CD8-positive, alpha-beta memory T cell (primary cell): ENCODE measurements at regions not wholly inside any gene's neighbourhood (a gene's known extent, or its start where the extent isn't known, plus 50 kb on each side); places are given as distances from the start of the nearest gene placed in this dataset.
"Not testable (repeated sequence)": the region's sequence is repeated elsewhere in the genome, so short reads cannot be mapped to it uniquely, and the experiment has no call there.

Source experiments
- CTCF ChIA-PET: fragments of 350-600 bp; sonication (Branson Sonifier 250); formaldehyde crosslinking; loops from one replicate; lab custom pipeline; 2021; ENCODE audit warnings: antibody characterized with exemption; lab: Charles Lee
- POLR2A ChIA-PET: fragments of 350-600 bp; sonication (Branson Sonifier 250); formaldehyde crosslinking; loops from one replicate; lab custom pipeline; 2021; ENCODE audit warnings: antibody characterized with exemption; lab: Charles Lee
- DNase-seq, 5 donors: peaks; one replicate each; pipeline versions ENCODE4 v3.0.0 to v3.0.0-alpha.2; 2020 to 2022; ENCODE audit warnings: mixed read lengths in 1 of 5
- H3K27ac ChIP-seq: one replicate; pipeline ENCODE4 v1.7.0; 2013; ENCODE audit warnings: low read depth, mild to moderate bottlenecking, low read length, moderate library complexity
- H3K27me3 ChIP-seq: 2 replicates; pipeline ENCODE4 v1.7.0; 2013; ENCODE audit warnings: low read length, mild to moderate bottlenecking; ENCODE audit not compliant: insufficient read depth, poor library complexity, severe bottlenecking
- H3K36me3 ChIP-seq: 2 replicates; pipeline ENCODE4 v1.7.0; 2013; ENCODE audit warnings: mild to moderate bottlenecking, low read length, moderate library complexity; ENCODE audit not compliant: insufficient read depth
- H3K4me1 ChIP-seq: 2 replicates; pipeline ENCODE4 v1.7.0; 2013; ENCODE audit warnings: mild to moderate bottlenecking, low read length, moderate library complexity; ENCODE audit not compliant: insufficient read depth
- H3K4me3 ChIP-seq: 2 replicates; pipeline ENCODE4 v1.7.0; 2013; ENCODE audit warnings: mild to moderate bottlenecking, low read length
- H3K9me3 ChIP-seq: 2 replicates; pipeline ENCODE4 v1.7.0; 2013; ENCODE audit warnings: mild to moderate bottlenecking, low read length
- H3K27ac Mint-ChIP-seq, 8 donors: one replicate each; pipeline ENCODE4 v1.8.0; 2020 to 2021; ENCODE audit warnings: mixed read lengths in 8 of 8, mild to moderate bottlenecking in 6 of 8, inconsistent platforms in 3 of 8, moderate library complexity in 3 of 8
- H3K27me3 Mint-ChIP-seq, 2 donors: one replicate each; pipeline ENCODE4 v1.8.0; 2020 to 2021; ENCODE audit warnings: mixed read lengths in 2 of 2, mild to moderate bottlenecking in 1 of 2, moderate library complexity in 1 of 2
- H3K36me3 Mint-ChIP-seq, 3 donors: one replicate each; pipeline ENCODE4 v1.8.0; 2020 to 2021; ENCODE audit warnings: mixed read lengths in 3 of 3, inconsistent platforms in 1 of 3, mild to moderate bottlenecking in 1 of 3
- H3K4me1 Mint-ChIP-seq, 3 donors: one replicate each; pipeline ENCODE4 v1.8.0; 2020 to 2021; ENCODE audit warnings: mixed read lengths in 3 of 3, inconsistent platforms in 1 of 3, mild to moderate bottlenecking in 1 of 3
- H3K4me3 Mint-ChIP-seq, 7 donors: one replicate each; pipeline ENCODE4 v1.8.0; 2020 to 2021; ENCODE audit warnings: mixed read lengths in 7 of 7, mild to moderate bottlenecking in 6 of 7, moderate library complexity in 4 of 7, inconsistent platforms in 2 of 7
- H3K9me3 Mint-ChIP-seq, 5 donors: one replicate each; pipeline ENCODE4 v1.8.0; 2020 to 2022; ENCODE audit warnings: mixed read lengths in 5 of 5, mild to moderate bottlenecking in 3 of 5, moderate library complexity in 2 of 5, inconsistent platforms in 1 of 5

DNA sequence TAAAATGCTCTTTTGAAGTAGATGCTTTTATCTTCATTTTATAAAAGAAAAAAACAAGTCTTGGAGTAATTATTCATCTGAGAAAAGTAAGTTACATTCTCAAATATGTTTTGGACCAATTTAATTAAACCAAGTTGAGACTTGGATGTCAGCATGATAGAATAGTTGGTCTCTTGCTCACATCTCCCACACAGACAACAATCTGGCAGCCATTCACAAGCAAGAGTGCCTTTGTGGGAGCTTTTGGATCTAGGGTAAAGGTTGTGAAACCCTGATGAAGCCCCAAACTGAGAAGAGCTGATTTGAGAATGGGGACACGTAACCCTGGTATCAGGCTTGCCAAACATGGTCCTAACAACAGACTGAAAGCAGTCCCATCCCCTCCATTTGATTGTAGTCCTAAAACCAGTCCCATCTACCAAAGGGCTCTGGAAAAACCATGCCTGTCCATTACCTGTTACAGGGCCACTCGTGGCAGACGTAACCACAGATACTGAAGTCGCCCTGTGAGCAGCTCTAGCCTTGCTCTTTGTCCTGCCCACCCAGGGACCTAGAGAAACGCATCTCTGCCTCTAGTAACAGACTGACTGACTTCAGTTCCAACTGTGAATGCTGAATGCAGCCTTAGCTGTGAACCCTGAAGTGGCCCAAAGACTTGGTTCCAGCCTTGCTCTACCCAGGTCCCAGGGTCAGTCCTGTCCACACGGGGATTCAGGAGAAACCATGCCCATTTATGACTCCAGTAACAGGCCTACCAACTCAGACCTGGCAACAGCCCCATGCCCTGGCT, 145.5 kb upstream of the SYNPR start:
- Histone ChIP-seq H3K36me3 (no peaks in the 10 kb centered on the region), H3K27ac (no peak overlapping the region), H3K27me3 (no peaks in the 10 kb centered on the region), H3K4me1 (no peaks in the 10 kb centered on the region), H3K9me3 (no peaks in the 10 kb centered on the region), H3K4me3 (no peak overlapping the region)
- ChIA-PET POLR2A (no interaction called here), CTCF (no interaction called here)
- H3K27me3 Mint-ChIP-seq: no peaks in the 10 kb centered on the region
- no peaks in the 10 kb centered on the region for H3K36me3 Mint-ChIP-seq
- no peaks in the 10 kb centered on the region for H3K4me1 Mint-ChIP-seq
- H3K27ac Mint-ChIP-seq: no peak overlapping the region
- no peak for DNase-seq
- H3K4me3 Mint-ChIP-seq: no peak overlapping the region
- peaks cover 0 to 18% (median 5%) of the 10 kb centered on the region in 5 donors for H3K9me3 Mint-ChIP-seq

DNA sequence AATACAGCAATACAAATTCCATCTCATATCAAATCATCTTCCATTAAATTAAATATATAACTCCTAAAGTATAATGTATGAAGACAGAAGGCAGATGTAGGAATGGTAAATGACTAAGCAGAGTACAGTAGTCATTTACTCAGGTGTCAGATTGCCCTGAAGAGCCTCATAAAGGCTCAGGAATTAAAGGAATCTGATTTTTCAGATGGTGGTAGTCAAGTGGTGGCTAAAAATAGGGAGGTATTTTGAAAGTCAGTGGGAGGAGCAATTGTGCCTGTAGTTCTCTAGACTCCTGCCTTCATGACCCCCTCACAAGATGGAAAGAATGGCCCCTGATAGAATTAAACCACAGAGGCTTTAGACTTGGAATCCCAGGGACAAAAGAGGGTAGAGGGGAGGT, 142.7 kb upstream of the SYNPR start:
- no peaks in the 10 kb centered on the region for H3K27me3 Mint-ChIP-seq
- no peak overlapping the region for H3K27ac Mint-ChIP-seq
- Histone ChIP-seq H3K27me3 (no peaks in the 10 kb centered on the region), H3K36me3 (no peaks in the 10 kb centered on the region), H3K4me1 (no peaks in the 10 kb centered on the region), H3K4me3 (no peak overlapping the region), H3K9me3 (no peaks in the 10 kb centered on the region), H3K27ac (no peak overlapping the region)
- no peaks in the 10 kb centered on the region for H3K36me3 Mint-ChIP-seq
- peaks cover 0 to 13% (median 5%) of the 10 kb centered on the region in 5 donors for H3K9me3 Mint-ChIP-seq
- POLR2A ChIA-PET: no interaction called here
- CTCF ChIA-PET: no interaction called here
- DNase-seq: no peak
- H3K4me3 Mint-ChIP-seq: no peak overlapping the region
- no peaks in the 10 kb centered on the region for H3K4me1 Mint-ChIP-seq

DNA sequence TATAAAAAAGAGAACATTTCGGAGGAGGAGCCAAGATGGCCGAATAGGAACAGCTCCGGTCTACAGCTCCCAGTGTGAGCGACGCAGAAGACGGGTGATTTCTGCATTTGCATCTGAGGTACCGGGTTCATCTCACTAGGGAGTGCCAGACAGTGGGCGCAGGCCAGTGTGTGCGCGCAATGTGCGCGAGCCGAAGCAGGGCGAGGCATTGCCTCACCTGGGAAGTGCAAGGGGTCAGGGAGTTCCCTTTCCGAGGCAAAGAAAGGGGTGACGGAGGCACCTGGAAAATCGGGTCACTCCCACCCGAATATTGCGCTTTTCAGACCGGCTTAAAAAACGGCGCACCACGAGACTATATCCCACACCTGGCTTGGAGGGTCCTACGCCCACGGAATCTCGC, 141.9 kb upstream of the SYNPR start:
- H3K27ac Mint-ChIP-seq, H3K27me3 Mint-ChIP-seq, CTCF ChIA-PET, H3K4me3 ChIP-seq, H3K4me1 Mint-ChIP-seq, H3K4me3 Mint-ChIP-seq, DNase-seq, H3K36me3 Mint-ChIP-seq, H3K9me3 Mint-ChIP-seq, H3K9me3 ChIP-seq, H3K27ac ChIP-seq, H3K4me1 ChIP-seq, POLR2A ChIA-PET, H3K27me3 ChIP-seq, H3K36me3 ChIP-seq: not testable (repeated sequence)

DNA sequence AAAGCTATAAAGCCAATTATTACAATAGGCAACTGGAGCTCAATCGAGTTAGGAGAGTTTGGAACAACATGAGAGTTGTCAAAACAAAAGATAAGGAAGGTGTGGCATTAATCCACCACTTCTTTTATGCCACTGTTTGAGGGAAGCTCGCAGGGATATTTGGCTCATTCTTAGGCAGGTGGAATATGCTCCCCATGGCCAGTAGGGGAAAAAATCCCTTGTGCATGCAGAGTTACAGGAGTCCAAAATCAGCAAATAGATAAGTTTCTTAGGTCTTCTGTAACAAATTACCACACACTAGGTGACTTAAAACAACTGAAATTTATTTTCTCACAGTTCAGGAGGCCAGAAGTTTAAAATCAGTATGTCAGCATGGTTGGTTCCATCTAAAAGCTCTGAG, 135.4 kb upstream of the SYNPR start:
- H3K4me3 ChIP-seq: no peak overlapping the region
- POLR2A ChIA-PET: no interaction called here
- no peak overlapping the region for H3K27ac Mint-ChIP-seq

DNA sequence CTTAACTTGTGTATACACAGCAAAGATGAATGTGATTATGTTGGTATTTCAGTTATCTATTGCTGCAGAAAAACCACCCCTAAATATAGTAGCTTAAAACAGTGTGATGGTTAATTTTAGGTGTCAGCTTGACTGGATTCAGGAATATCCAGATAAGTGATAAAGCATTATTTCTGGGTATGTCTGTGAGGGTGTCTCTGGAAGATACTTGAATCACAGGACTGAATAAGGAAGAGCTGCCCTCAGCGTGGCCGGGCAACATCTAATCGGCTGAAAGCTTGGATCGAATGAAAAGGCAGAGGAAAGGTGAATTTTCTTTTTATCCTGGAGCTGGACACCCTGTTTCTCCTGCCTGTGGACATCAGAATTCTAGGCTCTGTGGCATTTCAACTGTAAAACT, 132.0 kb upstream of the SYNPR start:
- Histone ChIP-seq H3K9me3 (no peaks in the 10 kb centered on the region), H3K27ac (no peak overlapping the region), H3K4me1 (no peaks in the 10 kb centered on the region), H3K36me3 (no peaks in the 10 kb centered on the region), H3K4me3 (no peak overlapping the region), H3K27me3 (no peaks in the 10 kb centered on the region)
- H3K4me1 Mint-ChIP-seq: no peaks in the 10 kb centered on the region
- H3K36me3 Mint-ChIP-seq: no peaks in the 10 kb centered on the region
- POLR2A ChIA-PET: no interaction called here
- H3K27ac Mint-ChIP-seq: no peak overlapping the region
- no peak overlapping the region for H3K4me3 Mint-ChIP-seq
- H3K27me3 Mint-ChIP-seq: no peaks in the 10 kb centered on the region
- DNase-seq: no peak
- peaks cover 0 to 20% (median 3%) of the 10 kb centered on the region in 5 donors for H3K9me3 Mint-ChIP-seq
- CTCF ChIA-PET: no interaction called here

More for the DNA sequence above, 135.4 kb upstream of the SYNPR start:
- no peak for DNase-seq
- H3K4me1 ChIP-seq: no peaks in the 10 kb centered on the region
- no peaks in the 10 kb centered on the region for H3K27me3 Mint-ChIP-seq
- no peak overlapping the region for H3K4me3 Mint-ChIP-seq
- CTCF ChIA-PET: no interaction called here
- peaks cover 0 to 15% (median 0%) of the 10 kb centered on the region in 5 donors for H3K9me3 Mint-ChIP-seq
- no peaks in the 10 kb centered on the region for H3K36me3 ChIP-seq
- no peaks in the 10 kb centered on the region for H3K9me3 ChIP-seq
- no peaks in the 10 kb centered on the region for H3K36me3 Mint-ChIP-seq
- no peaks in the 10 kb centered on the region for H3K27me3 ChIP-seq
- H3K27ac ChIP-seq: no peak overlapping the region
- no peaks in the 10 kb centered on the region for H3K4me1 Mint-ChIP-seq

DNA sequence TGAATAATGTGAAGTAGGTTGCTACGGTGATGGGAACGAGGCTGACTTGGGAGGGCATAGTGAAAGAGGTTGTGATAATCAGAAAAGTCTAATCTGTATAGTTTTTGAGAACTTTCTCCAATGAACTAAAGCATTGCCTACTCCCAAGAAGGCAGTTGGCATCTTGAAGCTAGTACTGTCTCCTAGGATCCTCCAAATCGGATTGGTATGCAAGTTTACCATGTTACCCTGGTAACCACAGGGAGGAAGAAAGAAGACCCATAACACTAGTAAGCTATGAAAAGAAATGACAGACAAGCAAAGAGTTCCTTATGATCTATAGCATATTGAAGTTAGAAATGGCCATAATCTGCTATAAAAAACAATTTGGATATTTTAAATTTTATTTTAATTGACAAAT, 127.2 kb upstream of the SYNPR start:
- no peak overlapping the region for H3K4me3 Mint-ChIP-seq
- ChIA-PET CTCF (no interaction called here), POLR2A (no interaction called here)
- H3K9me3 ChIP-seq: no peaks in the 10 kb centered on the region
- H3K9me3 Mint-ChIP-seq: peaks cover 0 to 15% (median 1%) of the 10 kb centered on the region in 5 donors
- no peaks in the 10 kb centered on the region for H3K27me3 ChIP-seq
- H3K36me3 ChIP-seq: no peaks in the 10 kb centered on the region
- no peak overlapping the region for H3K4me3 ChIP-seq
- H3K27me3 Mint-ChIP-seq: no peaks in the 10 kb centered on the region
- no peak overlapping the region for H3K27ac ChIP-seq
- no peaks in the 10 kb centered on the region for H3K4me1 Mint-ChIP-seq
- DNase-seq: no peak
- H3K36me3 Mint-ChIP-seq: no peaks in the 10 kb centered on the region
- H3K4me1 ChIP-seq: no peaks in the 10 kb centered on the region
- no peak overlapping the region for H3K27ac Mint-ChIP-seq

DNA sequence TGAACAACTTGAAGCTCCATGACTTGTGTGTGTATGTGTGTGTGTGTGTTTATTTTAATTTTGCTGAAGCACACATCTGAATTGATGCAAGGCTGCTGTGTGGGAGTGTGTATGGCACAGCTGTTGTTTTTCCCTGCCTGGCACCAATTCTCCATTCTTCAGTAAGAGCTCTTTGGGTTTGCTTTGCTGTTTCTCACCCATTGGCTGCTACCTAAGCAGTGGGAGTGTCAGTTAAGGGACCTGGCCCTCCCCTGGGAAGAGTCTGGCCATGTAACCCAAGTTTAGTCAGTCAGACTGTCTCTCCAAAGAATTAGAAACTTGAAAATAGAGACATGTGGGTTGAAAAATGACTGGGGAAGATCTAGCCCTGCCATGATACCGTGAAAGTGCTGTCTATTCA, 126.2 kb upstream of the SYNPR start:
- Histone ChIP-seq H3K4me3 (no peak overlapping the region), H3K27ac (no peak overlapping the region), H3K9me3 (no peaks in the 10 kb centered on the region), H3K4me1 (no peaks in the 10 kb centered on the region), H3K27me3 (no peaks in the 10 kb centered on the region), H3K36me3 (no peaks in the 10 kb centered on the region)
- Mint-ChIP-seq H3K4me1 (no peaks in the 10 kb centered on the region), H3K4me3 (no peak overlapping the region), H3K27me3 (no peaks in the 10 kb centered on the region), H3K27ac (no peak overlapping the region), H3K9me3 (peaks cover 0 to 12% (median 1%) of the 10 kb centered on the region in 5 donors), H3K36me3 (no peaks in the 10 kb centered on the region)
- no peak for DNase-seq
- CTCF ChIA-PET: no interaction called here
- POLR2A ChIA-PET: no interaction called here

DNA sequence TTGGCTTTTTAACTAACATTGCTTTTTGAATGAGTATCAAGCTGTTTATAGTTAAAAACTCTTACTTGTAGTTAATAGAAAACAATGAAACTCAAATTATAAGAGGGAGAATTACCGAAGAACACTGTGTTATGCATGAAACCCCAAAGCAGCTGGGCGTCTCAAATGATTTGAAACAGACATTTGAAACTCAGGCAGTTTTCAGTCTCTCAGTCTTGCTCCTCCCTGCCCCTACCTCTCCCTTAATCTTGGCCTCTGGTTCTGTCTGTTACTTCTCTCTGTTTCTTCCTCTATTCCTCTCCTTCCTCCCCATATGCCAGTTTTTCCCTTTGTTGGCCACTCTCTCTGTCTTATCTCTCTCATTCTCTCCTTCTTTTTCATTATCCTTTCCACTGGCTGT, 118.3 kb upstream of the SYNPR start:
- CTCF ChIA-PET: no interaction called here

More for the DNA sequence above, 118.3 kb upstream of the SYNPR start:
- POLR2A ChIA-PET: no interaction called here
- Mint-ChIP-seq H3K4me1 (no peaks in the 10 kb centered on the region), H3K4me3 (no peak overlapping the region), H3K27me3 (no peaks in the 10 kb centered on the region), H3K36me3 (no peaks in the 10 kb centered on the region), H3K27ac (no peak overlapping the region), H3K9me3 (peaks cover 0 to 5% (median 2%) of the 10 kb centered on the region in 5 donors)
- no peak overlapping the region for H3K27ac ChIP-seq
- no peaks in the 10 kb centered on the region for H3K36me3 ChIP-seq
- no peaks in the 10 kb centered on the region for H3K9me3 ChIP-seq
- H3K4me3 ChIP-seq: no peak overlapping the region
- no peaks in the 10 kb centered on the region for H3K27me3 ChIP-seq
- no peak for DNase-seq
- H3K4me1 ChIP-seq: no peaks in the 10 kb centered on the region
